OCI-LY1 (cell line): ENCODE measurements at regions not wholly inside any gene's neighbourhood (a gene's known extent, or its start where the extent isn't known, plus 50 kb on each side); places are given as distances from the start of the nearest gene placed in this dataset.

Experiments
- CTCF ChIP-seq: fragments of 200-600 bp; sonication (generic), shearing (Covaris generic); IDR thresholded peaks from 2 replicates; pipeline ENCODE4 v1.5.1; 2017; ENCODE audit warnings: mild to moderate bottlenecking, antibody characterized with exemption, low read length, moderate library complexity, mixed read lengths
- EZH2 ChIP-seq: fragments of 200-600 bp; sonication (generic), shearing (Covaris generic); IDR thresholded peaks from 2 replicates; pipeline ENCODE4 v1.8.0; 2017; ENCODE audit warnings: borderline replicate concordance, mixed run types, mild to moderate bottlenecking, antibody characterized with exemption, low read length, moderate library complexity, mixed read lengths

- TF ChIP-seq CTCF (no peak), EZH2 (no peak)
These were observed 103.5 kb upstream of the NR3C1 start for GRCh38 chr5:143506836-143507552.
